ENCODE measurements at regions not wholly inside any gene's neighbourhood (a gene's known extent, or its start where the extent isn't known, plus 50 kb on each side); places are given as distances from the start of the nearest gene placed in this dataset.

- TF ChIP-seq CTCF (conservative IDR thresholded peaks at IDR 0.05; ENCODE audit: low read depth, low read length) = no peak
Observed at GRCh38 chr12:18998343-18999261, 130.9 kb upstream of the PLEKHA5 start (continued).

- BruUV-seq (replicated peaks) = no TSS peak
- no peak for TF ChIP-seq CEBPB (IDR thresholded peaks at IDR 0.05; ENCODE audit: low read depth, low read length)
- no peak for TF ChIP-seq NFE2L2 (IDR thresholded peaks at IDR 0.05; ENCODE audit: low read depth, low read length)
- no peak for TF ChIP-seq USF2 (IDR thresholded peaks at IDR 0.05; ENCODE audit: low read depth, low read length)
- TF ChIP-seq RAD21 (IDR thresholded peaks at IDR 0.05; ENCODE audit: low read length) = no peak
- no peak for TF ChIP-seq BHLHE40 (IDR thresholded peaks at IDR 0.05; ENCODE audit: low read depth, low read length)
- no peak for TF ChIP-seq CHD1 (IDR thresholded peaks at IDR 0.05; ENCODE audit: low read depth, low read length)
- no peak for TF ChIP-seq RCOR1 (IDR thresholded peaks at IDR 0.05; ENCODE audit: insufficient replicate concordance, low read length)
- no peak for TF ChIP-seq MAFK (IDR thresholded peaks at IDR 0.05; ENCODE audit: low read depth, low read length)
- TF ChIP-seq SMC3 (IDR thresholded peaks at IDR 0.05; ENCODE audit: low read depth, low read length) = no peak
- no peak for TF ChIP-seq POLR2A (IDR thresholded peaks at IDR 0.05; ENCODE audit: low read depth, low read length)
- no peak for TF ChIP-seq FOS (IDR thresholded peaks at IDR 0.05; ENCODE audit: low read depth, low read length)
Observed at GRCh38 chr12:19000836-19001235, 128.7 kb upstream of the PLEKHA5 start.

More at GRCh38 chr12:19000836-19001235, 128.7 kb upstream of the PLEKHA5 start:
- POLR2A ChIA-PET (ENCODE audit: unreplicated experiment) = no interaction called here
- Histone ChIP-seq H3K4me2 (ENCODE audit: low read depth, low read length) (no peak overlapping the region), H4K5ac (ENCODE audit: low read depth, low read length) (no peak overlapping the region), H2AFZ (replicated peaks; ENCODE audit: low read length, poor library complexity) (no peak overlapping the region), H3K23ac (ENCODE audit: low read depth, low read length) (no peak overlapping the region), H3K4me3 (ENCODE audit: insufficient read depth, low read depth, low read length) (no peak overlapping the region), H3K9me3 (ENCODE audit: control insufficient read depth, insufficient read depth, low read length) (no peaks in the 10 kb centered on the region), H3K36me3 (ENCODE audit: control insufficient read depth, insufficient read depth, low read length) (no peaks in the 10 kb centered on the region), H3K9me1 (ENCODE audit: insufficient read depth, low read length) (peaks cover 3% of the 10 kb centered on the region; the same call in 1 of the 2 replicates), H2AK9ac (replicated peaks; ENCODE audit: low read depth, low read length, poor library complexity) (no peak overlapping the region), H2AK5ac (ENCODE audit: low read depth, low read length) (no peak overlapping the region), H2BK20ac (ENCODE audit: low read depth, low read length) (no peak overlapping the region), H3K27me3 (ENCODE audit: control insufficient read depth, insufficient read depth, low read length) (no peaks in the 10 kb centered on the region), H3K79me1 (ENCODE audit: low read depth in 1 of 2, low read length in 2 of 2) (no peaks in the 10 kb centered on the region), H3K4me1 (ENCODE audit: control insufficient read depth, insufficient read depth, low read length) (peaks cover 5% of the 10 kb centered on the region), H3K56ac (ENCODE audit: extremely low read depth, insufficient read depth, low read length) (no peak overlapping the region), H3K9ac (ENCODE audit: low read depth, low read length) (no peak overlapping the region), H3K18ac (ENCODE audit: low read depth, low read length) (no peak overlapping the region), H2BK15ac (ENCODE audit: low read depth, low read length) (no peak overlapping the region), H4K8ac (ENCODE audit: low read depth in 2 of 2, low read length in 2 of 2) (no peak overlapping the region), H4K91ac (ENCODE audit: insufficient read depth, low read depth, low read length) (no peak overlapping the region), H3K14ac (replicated peaks; ENCODE audit: low read depth, low read length) (no peak overlapping the region), H2BK5ac (ENCODE audit: low read depth, low read length, poor library complexity, severe bottlenecking) (no peak overlapping the region), H4K20me1 (ENCODE audit: insufficient read depth, low read length) (no peaks in the 10 kb centered on the region), H2BK120ac (ENCODE audit: low read depth, low read length) (no peak overlapping the region), H3K4ac (ENCODE audit: low read depth, low read length) (no peak overlapping the region), H3K27ac (ENCODE audit: insufficient read depth, low read length) (no peak overlapping the region)
- WGBS, 2 experiments (ENCODE audit: extremely low coverage in 2 of 2, insufficient read length in 1 of 2) = 100% methylated on average over 2 of the region's 2 CpGs; no CpG with 5 or more reads in 1 of the 2 experiments
- DNase-seq (no peak), ATAC-seq (ENCODE audit: low read depth) (no peak)
- CTCF ChIA-PET = interaction anchor here (1.0 kb wide), 1 partner anchor 61 kb away, joined by 3 read pairs; no protein-coding TSS in a partner anchor
- dilution Hi-C loops (cut with HindIII; ENCODE audit: low sequenced_read_pairs, unreplicated experiment) (no loop called here), intact Hi-C loops (cut with micrococcal nuclease) (no loop called here), in situ Hi-C loops (cut with MboI; ENCODE audit: low sequenced_read_pairs) (no loop called here)

Data from IMR-90 (cell line).